DMS53 (cell line): ENCODE measurements at regions not wholly inside any gene's neighbourhood (a gene's known extent, or its start where the extent isn't known, plus 50 kb on each side); places are given as distances from the start of the nearest gene placed in this dataset.

Experiments used
- DNase-seq: peaks from one replicate; lab custom pipeline; 2025; lab: John Stamatoyannopoulos, UW

DNA sequence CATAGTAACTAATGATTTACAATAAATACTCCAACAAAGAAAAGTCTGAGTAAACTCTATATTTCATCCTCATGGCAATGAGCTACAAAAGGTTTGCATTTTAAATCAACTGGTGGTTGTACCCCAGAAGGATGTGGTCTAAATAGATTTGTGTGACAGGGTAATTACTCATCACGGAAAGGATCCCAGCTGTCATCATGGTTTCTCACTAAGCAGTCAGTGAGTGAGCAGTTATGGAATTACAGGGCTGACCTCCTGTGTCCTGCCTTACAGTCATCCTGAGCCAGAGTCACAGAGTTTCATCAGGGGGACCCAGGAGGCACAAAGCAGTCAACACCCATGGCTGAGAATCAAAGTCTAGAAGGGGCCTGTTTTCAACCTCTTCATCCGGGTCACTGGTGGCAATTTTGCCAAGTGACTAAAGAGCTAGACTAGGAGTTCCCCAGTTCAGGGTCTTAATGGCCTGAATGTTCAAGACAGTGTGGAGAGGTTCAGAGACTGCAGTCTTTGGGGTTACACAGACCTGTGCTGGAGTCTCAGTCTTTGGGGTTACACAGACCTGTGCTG lies 210.7 kb upstream of the SLC24A2 start:
- DNase-seq, result no peak

DNA sequence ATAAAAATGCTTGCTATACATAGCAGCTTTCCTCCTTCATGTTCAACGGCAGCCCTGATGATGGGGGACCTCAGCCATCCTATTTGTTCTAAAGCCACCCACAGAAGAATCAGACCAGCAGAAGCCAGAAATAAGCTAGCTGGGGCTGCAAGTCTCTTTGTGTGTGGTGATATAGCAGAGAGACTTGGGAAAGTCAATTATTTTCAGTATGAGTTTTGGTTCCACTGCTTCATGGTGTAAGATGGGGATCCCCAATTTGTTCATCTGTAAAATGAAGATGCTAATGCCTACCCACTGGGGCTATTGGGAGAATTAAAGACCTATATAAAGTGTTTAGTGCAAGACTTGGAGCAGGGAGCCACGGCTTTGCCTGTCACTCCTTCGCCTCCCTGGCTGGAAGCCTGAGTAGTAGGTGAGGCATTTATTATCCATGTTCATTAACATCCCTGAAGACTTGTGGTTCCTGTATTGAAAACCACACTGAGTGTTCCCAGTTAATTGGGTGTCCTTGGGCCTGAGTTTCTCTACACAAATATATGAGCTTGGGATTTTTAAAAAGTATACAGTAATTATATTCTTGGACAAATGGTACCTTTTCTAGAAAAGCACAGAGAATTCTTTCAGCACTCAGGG lies 210.1 kb upstream of the SLC24A2 start:
- DNase-seq, result no peak

DNA sequence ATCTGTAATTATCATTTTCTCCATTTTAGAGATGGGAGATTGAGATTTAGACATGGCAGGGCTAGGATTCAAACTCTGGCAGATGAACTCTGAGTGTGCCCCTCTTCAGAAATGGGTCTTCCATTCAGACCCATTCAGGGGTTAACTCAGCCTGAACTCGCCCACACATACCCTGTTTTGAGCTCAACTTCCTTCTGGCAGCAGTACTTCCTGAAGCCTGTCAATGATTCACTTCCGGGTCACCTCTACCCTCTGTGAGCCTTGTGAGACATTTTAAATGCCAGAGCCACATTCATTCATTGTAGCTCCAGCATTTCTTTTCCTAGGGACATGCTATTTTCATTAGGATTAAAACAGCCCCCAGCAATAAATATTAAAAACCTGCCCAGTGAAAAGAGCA lies 209.3 kb upstream of the SLC24A2 start:
- DNase-seq, result peak; percentile 24

DNA sequence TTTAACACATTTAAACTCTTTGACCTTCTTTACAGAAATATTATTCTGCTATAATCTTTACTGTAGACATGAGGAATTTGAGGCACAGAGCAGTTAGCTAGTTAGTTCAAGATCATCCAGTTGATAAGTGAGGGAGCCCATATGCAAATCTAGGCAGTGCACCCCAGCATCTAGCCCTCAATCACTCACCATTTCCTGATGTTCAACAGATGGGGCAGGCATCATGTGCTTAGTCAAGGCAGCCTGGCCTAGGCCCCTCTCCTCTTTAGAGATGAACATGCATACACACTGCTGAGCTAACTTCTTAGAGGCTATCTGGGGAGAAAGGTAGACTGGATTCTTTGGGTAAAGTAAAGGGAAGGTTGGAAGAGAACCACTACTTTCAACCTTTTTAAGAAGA lies 206.8 kb upstream of the SLC24A2 start:
- DNase-seq, result no peak

DNA sequence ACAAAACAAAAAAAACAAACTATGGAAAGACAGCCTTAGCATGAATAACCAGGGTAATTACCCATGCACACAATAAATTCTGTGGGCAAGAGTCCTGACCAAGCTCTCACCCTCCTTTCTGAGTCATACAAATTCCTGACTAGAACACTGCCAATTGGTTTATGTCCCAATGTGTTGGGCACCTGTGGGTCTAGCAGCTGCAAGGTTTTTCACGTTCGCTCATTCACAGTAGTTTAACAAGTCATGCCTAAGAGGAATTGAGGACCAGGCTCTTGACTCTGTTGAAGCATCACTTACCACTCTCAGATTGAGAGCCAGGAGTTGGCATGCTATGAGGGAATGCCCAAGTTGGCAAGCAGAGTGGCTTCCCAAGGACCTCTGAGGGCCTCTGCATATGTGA lies 205.5 kb upstream of the SLC24A2 start:
- DNase-seq, result no peak

DNA sequence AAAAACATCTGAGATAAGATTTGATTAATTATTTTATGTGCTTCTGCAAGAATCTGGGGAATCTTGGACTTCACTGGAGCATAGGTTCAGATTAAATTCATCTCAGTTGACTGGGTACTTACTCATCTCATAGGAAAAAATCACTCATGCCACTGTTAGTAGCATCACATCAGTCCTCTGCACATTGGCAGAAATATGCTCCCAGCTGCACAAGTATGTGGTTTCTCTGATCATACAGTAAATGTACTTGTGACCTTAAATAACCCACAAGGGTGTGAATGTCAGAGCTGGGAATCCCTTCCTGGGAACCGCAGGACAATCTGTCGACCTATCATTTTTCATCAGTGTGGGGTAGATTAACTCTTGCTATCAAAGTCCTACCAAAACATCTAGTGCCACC lies 203.7 kb upstream of the SLC24A2 start:
- no peak for DNase-seq

DNA sequence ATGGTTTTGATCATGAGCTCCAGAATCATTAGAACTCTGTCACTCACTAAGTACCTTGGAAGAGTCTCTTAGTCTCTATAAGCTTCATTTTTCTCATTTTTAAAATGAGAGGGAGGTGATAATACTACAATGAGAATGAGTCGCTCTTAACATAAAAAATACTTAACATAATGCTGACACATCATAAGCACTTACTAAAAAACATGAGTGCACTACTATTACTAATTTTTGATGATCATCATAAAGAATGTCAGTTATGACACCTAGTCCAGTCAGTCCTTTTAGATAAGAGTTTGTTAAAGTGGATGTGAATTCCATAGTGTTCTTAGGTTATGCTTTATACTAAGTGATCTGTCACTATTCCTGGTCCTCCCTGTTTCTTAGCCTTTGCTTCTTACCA lies 200.4 kb upstream of the SLC24A2 start:
- no peak for DNase-seq

DNA sequence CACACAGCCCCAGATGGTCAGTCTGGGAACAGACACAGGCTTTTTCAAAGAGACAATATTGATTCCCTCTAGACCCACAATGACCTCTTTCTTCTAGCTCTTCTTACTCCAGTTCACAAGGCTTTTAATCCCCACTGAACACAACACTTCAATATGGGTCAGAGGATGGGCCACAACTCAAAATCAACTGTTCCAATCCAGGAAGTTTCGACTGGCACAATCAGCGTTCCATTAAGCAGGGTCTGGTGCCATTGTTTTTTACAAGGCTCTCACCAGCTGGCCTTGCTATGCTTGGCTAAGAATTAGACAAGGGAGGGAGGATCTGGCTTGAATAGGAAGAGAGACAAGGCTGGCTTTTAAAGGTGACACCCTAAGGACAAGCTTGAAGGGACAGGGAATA lies 199.4 kb upstream of the SLC24A2 start:
- DNase-seq, result no peak

DNA sequence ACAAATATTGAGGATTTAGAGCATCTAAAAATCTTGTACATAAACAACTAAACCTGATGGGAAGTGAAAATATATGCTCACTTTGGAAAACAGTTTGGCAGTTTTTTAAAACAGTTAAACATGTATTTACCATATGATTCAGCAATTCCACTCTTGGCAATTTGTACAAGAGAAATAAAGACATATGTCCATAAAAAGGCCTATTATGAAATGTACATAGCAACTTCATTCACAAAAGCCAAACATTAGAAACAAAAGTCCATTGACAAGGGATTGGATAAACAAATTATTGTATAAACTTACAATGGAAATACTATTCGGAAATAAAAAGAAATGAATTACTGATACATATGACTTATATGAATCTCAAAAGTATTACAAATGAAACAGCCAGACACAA lies 196.2 kb upstream of the SLC24A2 start:
- peak; percentile 32 for DNase-seq

DNA sequence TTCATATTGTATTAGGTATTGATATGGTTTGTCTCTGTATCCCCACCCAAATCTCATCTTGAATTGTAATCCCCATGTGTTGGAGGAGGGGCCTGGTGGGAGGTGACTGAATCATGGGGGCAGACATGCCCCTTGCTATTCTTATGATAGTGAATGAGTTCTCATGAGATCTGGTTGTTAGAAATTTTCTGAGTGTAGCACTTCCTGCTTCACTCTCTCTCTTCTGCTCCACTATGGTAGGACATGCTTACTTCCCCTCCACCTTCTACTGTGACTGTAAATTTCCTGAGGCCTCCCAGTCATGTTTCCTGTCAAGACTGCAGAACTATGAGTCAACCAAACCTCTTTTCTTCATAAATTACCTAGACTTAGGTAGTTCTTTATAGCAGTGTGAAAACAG lies 187.4 kb upstream of the SLC24A2 start:
- DNase-seq, result no peak

DNA sequence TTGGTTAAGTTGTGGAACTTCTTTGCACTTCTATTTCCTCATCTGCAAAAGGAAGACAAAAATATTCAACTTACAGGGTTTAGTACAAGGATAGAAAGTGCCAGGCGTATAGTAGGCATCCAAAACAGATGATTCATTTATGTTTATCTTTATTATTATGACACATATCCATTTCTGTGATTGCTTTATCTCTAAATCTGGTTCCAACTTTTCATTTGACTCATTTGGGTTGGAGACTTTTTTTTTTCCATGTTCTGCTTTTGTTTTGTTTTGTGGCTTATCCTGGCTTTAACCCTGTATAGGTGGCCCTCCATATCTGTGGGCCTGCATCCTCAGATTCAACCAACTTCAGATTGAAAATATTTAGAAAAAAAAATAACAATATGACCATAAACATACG lies 186.7 kb upstream of the SLC24A2 start:
- no peak for DNase-seq

DNA sequence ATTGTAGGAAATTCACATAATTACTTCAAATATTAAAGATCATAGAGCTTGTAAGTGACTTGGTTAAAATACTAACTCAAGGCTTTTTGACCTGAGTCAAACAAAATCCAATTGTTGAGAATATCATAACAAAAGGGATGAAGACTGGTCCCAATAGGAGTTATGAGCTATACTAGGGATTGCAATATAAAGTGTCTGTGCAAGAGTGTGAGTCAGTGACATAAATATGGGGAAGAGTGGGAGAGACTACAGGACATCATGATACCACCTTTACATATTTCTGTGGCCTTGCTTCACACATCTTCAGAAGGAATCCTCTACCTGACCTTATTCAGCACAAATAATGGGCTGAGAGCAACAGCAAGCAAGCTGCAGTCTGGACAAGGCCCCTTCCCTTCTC lies 180.9 kb upstream of the SLC24A2 start:
- DNase-seq, result no peak

DNA sequence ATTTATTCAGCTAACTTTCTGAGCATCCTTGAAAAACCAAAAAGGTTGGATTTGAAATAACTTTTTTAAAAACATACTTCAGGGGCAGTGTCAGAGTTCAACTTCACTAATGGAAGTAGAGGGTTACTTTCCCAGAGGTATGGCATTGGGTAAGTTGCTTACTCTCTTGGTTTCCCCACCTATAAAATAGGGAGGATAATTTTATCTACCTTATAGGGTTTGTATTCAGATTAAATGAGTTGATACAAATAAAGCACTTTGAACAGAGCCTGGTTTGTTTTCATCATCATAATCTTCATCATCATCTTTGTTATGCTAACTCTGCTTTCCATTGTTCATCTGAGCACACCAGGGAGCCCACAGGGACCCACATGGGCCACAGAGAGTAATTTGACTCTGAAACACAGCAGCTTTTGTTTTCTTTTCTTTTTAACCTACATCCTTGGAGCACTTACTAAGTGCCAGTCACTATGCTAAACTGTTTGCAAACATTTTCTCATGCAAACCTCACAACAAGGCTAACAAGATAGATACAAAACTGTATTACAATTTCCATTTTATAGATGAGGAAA lies 179.1 kb upstream of the SLC24A2 start:
- DNase-seq, result no peak

DNA sequence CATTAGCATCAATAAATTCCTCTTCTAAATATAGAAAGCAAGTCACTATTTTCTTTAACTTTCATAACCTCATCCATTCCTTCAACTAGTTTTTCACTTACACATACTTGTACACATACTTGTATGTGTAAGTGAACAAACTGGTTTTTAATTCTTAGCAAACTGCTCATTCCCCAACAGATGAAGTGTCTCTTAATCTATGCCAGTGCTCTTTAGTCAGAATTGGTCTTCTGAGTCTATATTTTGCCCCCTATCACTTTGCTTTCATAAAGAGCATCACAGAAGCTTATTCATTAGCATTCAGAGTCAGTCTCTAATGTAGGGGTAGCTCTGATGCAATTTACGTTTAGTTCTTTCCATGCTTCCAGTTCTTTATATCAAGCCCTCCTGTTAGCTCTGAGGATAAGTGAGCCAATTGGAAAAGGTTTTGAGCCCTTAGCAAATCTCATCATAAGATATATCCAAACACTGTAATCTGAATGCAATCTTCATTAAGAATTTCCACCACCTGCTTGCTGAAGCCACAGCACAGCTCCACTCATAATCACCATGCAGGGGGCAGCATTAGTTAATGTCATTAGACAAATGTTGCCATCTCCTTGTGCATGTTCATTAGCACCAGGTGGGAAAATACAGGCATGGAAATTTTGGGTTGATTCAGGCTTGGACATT lies 178.5 kb upstream of the SLC24A2 start:
- DNase-seq, result no peak

DNA sequence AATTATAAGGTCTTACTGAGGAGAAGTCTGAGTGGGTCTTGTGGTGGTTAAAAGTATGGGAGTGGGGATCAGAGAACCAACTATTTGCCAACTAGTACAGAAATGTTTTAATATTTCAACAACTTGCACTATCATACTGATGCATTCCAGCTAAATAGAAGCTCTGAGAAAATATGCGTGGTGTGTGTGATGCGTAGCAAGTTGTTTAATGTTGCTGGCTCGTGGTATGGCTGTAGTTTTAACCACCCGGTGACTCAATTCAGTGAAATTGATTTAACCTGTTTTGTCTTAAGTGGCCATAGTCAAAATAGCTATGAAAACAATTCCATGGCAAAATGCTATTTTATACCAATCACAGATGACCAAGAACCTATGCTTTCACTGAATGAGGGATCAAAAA lies 176.5 kb upstream of the SLC24A2 start:
- no peak for DNase-seq

DNA sequence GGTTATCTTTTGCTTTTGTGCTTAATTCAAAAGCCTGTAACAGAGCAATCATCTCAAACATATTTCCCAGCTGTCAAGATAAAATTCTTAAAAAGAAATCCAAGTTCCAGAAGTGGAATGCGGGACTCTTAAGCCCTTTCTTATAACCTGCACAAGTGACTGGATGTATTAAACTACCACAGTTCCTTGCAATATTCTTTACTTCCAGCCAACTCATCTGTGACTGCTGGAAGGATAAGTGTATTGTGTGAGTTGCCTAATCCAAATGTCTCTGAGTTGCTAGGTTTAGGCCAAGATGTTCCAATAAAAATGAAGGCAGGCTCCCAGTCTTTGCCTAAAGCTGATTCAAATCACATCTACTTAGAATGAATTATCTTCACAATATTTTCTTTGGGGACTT lies 159.2 kb upstream of the SLC24A2 start:
- no peak for DNase-seq

DNA sequence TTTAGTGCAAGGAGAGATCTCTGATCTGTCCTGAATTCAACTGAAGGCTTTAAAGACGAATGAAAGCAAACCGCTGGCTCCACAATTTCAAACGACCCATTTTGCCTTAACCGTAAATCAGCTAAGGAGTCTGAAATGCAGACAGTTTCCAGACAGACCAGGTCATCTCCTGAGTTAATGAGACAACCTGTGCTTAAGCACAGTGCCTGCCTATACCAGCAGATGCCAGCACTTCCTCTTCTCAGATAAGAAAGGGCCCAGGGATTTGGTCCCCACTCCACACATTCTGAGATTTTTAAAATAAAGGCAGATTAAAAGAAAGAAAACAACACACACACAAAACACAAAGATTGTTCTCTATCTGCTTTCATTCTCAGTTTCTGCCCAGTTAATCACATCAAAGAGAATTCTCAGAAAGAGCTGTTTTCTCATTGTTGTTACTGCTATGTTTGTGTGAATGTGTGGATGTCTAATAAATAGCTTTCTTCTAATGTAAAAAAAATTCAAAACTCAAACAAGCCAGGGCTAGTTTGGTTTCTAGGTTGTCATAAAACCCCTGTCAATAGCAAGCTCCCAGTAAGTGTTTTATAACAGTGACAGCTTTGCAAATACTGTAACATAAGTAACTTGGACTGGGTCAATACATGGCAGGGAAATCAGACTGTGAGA lies 157.7 kb upstream of the SLC24A2 start:
- peak; percentile 19 for DNase-seq

DNA sequence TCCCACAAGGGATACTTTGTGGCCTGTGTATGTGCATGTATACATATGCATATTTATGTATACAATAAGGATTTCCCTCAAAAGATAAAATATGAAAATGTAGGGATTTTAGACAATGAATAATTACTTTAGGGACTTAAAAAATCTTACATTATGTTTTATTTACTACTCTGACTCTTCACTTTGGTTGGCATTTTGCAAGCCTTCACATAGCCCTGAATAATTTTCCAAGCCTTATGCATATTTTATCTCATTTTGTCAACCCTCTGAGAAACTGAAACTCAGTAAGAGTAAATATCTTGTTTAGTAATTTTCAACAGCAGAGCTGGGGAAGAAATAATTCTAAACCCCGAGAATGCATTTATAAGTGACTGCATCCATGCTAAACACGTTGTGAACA lies 153.0 kb upstream of the SLC24A2 start:
- no peak for DNase-seq

DNA sequence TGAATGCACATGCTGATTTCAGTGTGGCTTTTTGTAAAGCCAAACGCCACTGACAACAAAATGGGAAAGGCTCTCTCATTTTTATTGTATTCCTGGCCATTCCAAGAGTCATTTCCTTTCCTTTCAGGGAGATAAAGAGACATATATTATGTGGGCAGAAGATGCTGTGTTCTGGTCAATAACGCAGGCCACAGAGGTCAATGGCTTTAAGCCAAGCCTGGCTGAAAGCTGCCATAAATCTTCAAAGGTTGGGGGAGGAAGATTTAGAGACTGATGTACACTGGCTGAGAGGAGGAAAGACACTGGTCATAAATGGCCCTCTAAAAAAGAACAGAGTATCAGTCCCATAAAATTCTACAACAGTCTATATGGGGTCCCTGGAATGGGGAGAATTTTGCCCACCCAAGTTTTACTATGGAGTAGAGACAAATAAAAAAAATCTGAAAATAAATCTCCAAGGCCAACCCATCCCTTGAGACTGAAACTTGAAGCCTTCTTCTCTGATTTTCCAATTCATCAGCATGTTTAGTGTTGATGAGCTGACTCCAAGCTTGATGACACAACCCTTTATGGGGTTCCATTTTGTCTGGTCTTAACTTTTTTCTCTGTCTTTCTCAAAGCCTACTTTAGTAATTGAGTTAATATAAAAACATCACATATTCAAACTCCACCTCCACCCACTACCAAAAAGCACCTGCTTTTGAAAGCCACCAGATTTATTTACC lies 152.1 kb upstream of the SLC24A2 start:
- no peak for DNase-seq

DNA sequence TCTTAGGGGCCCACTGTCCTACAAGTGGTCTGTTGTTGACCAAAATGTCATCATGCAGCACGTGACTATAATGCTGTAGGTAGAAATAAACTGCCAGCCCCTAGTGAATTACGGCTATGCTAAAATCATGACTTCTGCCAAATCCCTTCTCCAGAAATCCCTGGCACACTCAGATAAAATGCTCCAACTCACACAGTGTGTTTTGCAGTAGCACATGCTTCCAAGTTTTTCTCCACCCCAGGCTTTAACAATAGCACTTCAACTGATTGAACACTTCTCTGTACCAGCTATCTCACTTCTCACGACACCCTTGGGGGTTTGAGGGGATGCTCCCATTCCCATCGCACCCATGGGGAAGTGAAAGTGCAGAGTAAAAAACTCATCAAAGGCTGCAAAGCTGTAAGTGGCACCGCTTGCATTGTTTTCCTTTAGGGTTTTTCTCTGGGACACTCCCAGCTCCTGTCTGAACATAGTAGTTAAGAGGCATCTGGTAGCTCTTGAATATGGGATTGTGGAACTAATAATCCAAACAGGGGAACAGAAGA lies 151.0 kb upstream of the SLC24A2 start:
- no peak for DNase-seq

DNA sequence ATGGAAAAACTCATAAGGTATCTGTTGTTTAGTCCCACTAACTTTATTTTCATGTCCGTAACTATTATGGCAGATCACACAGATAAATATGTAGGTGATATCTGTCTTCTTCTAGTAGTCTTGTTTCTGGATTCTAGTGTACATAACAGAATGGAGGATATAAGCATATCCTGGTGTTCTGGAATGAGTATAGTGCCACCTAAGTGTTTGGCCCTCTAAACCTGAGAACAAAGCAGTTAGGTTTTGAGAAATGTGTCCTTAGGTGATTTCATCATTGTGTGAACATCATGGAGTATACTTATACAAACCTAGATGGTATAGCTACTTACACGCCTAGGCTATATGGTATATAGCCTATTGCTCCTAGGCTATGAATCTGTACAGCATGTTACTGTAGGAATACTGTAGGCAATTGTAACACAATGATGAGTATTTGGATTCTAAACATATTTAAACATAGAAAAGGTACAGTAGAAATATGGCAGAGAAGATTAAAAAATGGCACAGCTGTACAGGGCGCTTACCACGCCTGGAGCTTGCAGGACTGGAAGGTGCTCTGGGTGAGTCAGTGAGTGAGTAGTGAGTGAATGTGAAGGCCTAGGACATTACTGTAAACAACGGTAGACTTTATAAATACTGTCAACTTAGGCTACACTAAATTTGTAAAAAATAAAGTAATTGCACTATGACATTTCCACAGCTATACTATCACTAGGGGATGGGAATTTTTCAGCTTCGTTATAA lies 150.3 kb upstream of the SLC24A2 start:
- no peak for DNase-seq
